NCI-H2227 (cell line): ENCODE measurements at regions not wholly inside any gene's neighbourhood (a gene's known extent, or its start where the extent isn't known, plus 50 kb on each side); places are given as distances from the start of the nearest gene placed in this dataset.

Source experiments
- DNase-seq: peaks from one replicate; lab custom pipeline; 2025; ENCODE audit not compliant: unreplicated experiment; lab: John Stamatoyannopoulos, UW

DNA sequence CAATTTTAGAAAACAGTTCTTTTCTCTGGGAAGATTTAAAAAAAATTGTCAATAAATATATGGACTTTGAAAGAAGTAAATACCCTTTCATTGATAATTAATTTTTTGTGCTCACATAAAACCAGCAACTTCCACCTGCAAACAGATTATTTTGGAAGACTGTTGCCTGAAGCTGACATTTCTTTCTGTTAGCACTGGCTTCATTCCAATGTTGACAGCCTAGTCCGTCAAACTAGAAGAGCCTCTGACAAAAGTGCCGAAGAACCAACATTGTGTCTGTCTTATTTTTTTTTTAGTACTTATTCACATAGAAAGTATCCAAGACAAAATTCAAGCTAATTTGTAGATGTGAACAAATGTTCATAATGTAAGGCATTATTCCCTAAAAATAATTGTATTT is 108.6 kb upstream of the TMEM161B start:
- no peak for DNase-seq

DNA sequence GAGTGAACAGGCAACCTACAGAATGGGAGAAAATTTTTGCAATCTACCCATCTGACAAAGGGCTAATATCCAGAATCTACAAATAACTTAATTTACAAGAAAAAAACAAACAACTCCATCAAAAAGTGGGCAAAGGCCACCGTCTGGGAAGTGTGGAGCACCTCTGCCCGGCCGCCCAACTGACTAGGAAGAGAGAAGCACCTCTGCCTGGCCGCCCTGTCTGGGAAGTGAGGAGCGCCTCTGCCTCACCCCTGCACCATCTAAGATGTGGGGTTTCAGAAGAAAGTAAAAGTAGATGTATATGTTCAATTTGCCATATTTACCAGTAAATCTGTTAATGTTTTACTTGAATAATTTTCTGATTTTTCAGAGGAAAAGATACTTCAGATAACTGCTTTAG is 108.1 kb upstream of the TMEM161B start:
- DNase-seq = no peak

DNA sequence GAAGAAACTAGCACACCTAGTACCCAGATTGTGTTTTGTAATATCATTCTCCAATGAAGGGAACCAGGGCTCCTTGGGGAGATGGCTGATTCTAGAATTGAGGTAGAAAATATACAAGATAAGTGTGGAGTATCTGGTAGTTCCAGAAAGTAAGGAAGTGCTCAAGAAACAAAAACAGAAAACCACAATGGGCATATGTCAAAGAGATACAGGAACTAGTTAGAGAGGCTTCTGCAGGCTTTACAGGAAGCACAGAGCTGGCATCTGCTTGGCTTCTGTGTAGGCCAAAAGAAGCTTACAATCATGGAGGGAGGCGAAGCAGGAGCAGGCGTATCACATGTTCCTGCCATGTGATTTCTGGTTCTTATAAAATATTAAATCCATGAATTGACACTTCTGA is 105.7 kb upstream of the TMEM161B start:
- DNase-seq = no peak

DNA sequence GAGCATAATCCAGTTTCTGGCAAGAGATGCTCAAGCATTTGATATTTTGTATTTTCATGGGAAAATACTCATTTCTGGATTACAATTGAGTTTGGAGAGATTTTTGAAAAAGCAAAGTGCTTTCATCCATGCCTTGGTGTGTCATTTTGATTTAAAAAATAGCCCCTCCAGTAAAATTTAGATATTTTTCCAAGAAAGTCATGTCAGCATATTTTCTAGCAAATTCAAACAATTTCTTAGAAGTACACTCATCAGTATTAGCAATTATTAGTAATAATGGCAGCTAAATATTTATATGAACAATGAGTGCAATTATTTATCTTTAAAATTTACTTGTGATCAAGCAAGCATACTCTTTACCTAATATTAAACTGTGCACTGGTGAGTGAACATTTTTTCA is 102.2 kb upstream of the TMEM161B start:
- no peak for DNase-seq

DNA sequence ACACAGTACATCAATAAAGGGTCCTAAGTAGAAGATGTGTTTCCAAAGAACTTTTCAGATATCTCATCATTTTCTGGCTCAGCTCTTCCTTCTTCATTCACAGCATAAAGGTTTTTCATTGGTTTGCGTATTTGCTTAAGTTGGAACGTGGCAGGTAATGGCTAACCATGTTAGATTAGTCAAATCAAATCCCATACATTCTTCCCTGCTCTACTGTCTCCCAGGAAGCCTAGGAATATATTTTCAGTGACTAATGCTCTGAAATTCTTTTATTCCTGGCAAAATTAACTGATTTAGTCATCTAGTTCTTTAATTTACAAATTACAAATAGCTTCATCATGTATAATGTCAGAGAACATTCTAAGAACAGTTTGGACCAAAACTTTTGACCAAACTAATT is 99.6 kb upstream of the TMEM161B start:
- DNase-seq = no peak

DNA sequence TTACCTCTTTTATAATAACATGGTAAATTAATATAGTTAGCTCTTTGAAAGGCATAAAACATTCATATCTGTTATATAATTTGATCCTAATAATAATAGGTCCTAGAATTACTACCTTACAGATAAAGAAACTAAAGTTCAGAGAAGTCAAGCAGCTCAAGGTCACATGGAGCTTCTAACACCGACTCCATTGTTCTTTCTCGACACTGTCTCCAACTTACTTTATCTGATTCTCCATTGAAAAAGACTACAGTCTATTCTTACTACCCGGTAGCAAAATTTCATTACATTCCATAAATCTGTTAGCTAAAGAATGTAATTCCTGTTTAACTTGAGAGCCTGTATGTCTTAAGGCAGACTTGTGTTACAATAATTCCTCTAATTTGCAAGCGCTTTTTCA is 96.3 kb upstream of the TMEM161B start:
- no peak for DNase-seq

DNA sequence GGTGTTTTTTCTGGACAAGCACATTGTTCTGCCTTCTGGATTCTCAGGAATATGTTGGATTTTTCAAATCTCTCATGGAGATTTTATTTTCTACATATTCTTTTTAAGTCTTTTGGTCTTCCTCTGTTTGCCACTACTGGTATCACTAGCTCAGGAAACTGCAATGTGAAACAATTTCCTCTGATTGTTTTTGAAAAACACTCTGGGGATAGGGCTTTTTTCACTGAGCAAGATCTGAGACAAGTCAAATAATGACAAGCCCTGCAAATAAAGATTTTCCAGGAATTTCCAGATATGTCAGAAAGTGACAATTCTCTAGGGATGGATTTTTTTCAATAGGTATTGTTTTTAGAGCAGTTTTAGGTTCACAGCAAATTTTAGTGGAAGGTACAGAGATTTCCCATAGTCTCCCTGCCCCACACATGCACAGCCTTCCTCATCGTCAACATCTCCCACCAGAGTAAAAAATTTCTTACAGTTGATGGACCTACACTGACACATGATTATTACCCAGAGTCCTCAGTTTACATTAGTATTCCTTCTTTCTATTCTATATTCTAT is 86.9 kb upstream of the TMEM161B start:
- DNase-seq = no peak

DNA sequence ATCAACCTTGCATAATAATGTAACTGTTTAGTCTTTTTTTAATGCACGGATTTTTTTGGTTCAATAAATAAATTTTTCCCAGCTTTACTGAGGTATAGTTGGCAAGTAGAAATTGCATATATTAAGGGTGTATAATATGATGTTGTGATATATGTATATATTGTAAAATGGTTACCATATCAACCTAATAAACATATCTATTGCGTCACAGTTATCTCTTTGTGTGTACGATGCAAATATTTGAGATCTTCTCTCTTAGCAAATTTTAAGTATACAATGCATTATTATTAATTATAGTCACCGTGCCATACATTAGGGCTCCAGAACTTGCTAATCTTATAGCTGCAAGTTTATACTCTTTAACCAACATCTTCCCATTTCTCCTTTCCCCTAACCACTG is 57.2 kb upstream of the TMEM161B start:
- DNase-seq = no peak

DNA sequence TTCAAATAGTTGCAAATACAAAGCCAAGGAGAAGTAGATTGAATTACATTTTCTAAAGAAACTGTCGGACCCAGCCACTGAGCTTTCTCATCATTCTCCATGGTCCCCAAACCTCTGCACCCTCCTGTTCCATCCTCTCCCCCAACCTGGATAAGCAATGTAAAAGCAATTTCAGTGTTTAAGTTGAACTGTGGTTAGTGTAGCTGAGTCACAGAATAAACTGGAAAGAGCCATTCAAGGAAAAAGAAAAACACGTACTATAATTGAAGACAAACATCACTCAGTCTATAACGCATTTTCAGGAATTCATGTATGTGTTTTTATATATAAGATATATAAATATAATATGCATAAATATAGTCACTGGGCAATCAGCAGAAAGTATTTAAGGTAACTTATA is 54.1 kb upstream of the TMEM161B start:
- DNase-seq = no peak
